ENCODE measurements at regions not wholly inside any gene's neighbourhood (a gene's known extent, or its start where the extent isn't known, plus 50 kb on each side); places are given as distances from the start of the nearest gene placed in this dataset.
"Not testable (repeated sequence)": the region's sequence is repeated elsewhere in the genome, so short reads cannot be mapped to it uniquely, and the experiment has no call there.

GRCh38 chr5:66425842-66426241 is 170.4 kb upstream of the MAST4 start:
- H3K9me3 ChIP-seq (replicated peaks; ENCODE audit: low read length), result no peaks in the 10 kb centered on the region
- no peaks in the 10 kb centered on the region for H3K36me3 ChIP-seq (ENCODE audit: insufficient read depth, low read length)
- H3K4me1 ChIP-seq (ENCODE audit: control insufficient read depth, insufficient read depth, low read length), result no peaks in the 10 kb centered on the region
- H3K27me3 ChIP-seq (ENCODE audit: control insufficient read depth, insufficient read depth, low read length), result no peaks in the 10 kb centered on the region
- no peak overlapping the region for H3K9ac ChIP-seq (ENCODE audit: low read depth, low read length)
- H3K4me2 ChIP-seq (ENCODE audit: low read length), result no peak overlapping the region
- no peak overlapping the region for H3K4me3 ChIP-seq (ENCODE audit: low read length)

- no peaks in the 10 kb centered on the region for H3K36me3 ChIP-seq (ENCODE audit: insufficient read depth, low read length)
- H3K27me3 ChIP-seq (ENCODE audit: control insufficient read depth, insufficient read depth, low read length), result no peaks in the 10 kb centered on the region
- no peaks in the 10 kb centered on the region for H3K4me1 ChIP-seq (ENCODE audit: control insufficient read depth, insufficient read depth, low read length)
- H3K9ac ChIP-seq (ENCODE audit: low read depth, low read length), result no peak overlapping the region
- H3K4me2 ChIP-seq (ENCODE audit: low read length), result no peak overlapping the region
- no peaks in the 10 kb centered on the region for H3K9me3 ChIP-seq (replicated peaks; ENCODE audit: low read length)
- H3K4me3 ChIP-seq (ENCODE audit: low read length), result no peak overlapping the region
Measured at GRCh38 chr5:66426259-66427138, 169.7 kb upstream of the MAST4 start.

- no peak overlapping the region for H3K9ac ChIP-seq (ENCODE audit: low read depth, low read length)
- no peak overlapping the region for H3K4me3 ChIP-seq (ENCODE audit: low read length)
- no peaks in the 10 kb centered on the region for H3K9me3 ChIP-seq (replicated peaks; ENCODE audit: low read length)
- no peaks in the 10 kb centered on the region for H3K27me3 ChIP-seq (ENCODE audit: control insufficient read depth, insufficient read depth, low read length)
- no peak overlapping the region for H3K4me2 ChIP-seq (ENCODE audit: low read length)
- no peaks in the 10 kb centered on the region for H3K36me3 ChIP-seq (ENCODE audit: insufficient read depth, low read length)
- H3K4me1 ChIP-seq (ENCODE audit: control insufficient read depth, insufficient read depth, low read length), result no peaks in the 10 kb centered on the region
Measured at GRCh38 chr5:66427139-66427442, 169.1 kb upstream of the MAST4 start.

- no peak overlapping the region for H3K4me3 ChIP-seq (ENCODE audit: low read length)
- H3K9ac ChIP-seq (ENCODE audit: low read depth, low read length), result no peak overlapping the region
- H3K4me2 ChIP-seq (ENCODE audit: low read length), result no peak overlapping the region
- H3K27me3 ChIP-seq (ENCODE audit: control insufficient read depth, insufficient read depth, low read length), result no peaks in the 10 kb centered on the region
- no peaks in the 10 kb centered on the region for H3K36me3 ChIP-seq (ENCODE audit: insufficient read depth, low read length)
- H3K4me1 ChIP-seq (ENCODE audit: control insufficient read depth, insufficient read depth, low read length), result no peaks in the 10 kb centered on the region
- no peaks in the 10 kb centered on the region for H3K9me3 ChIP-seq (replicated peaks; ENCODE audit: low read length)
Measured at GRCh38 chr5:66436721-66437120, 159.5 kb upstream of the MAST4 start.

GRCh38 chr5:66438087-66438486 is 158.1 kb upstream of the MAST4 start:
- Histone ChIP-seq H3K36me3 (ENCODE audit: insufficient read depth, low read length) (no peaks in the 10 kb centered on the region), H3K4me3 (ENCODE audit: low read length) (no peak overlapping the region), H3K9ac (ENCODE audit: low read depth, low read length) (no peak overlapping the region), H3K4me1 (ENCODE audit: control insufficient read depth, insufficient read depth, low read length) (no peaks in the 10 kb centered on the region), H3K27me3 (ENCODE audit: control insufficient read depth, insufficient read depth, low read length) (no peaks in the 10 kb centered on the region), H3K9me3 (replicated peaks; ENCODE audit: low read length) (no peaks in the 10 kb centered on the region), H3K4me2 (ENCODE audit: low read length) (no peak overlapping the region)

- Histone ChIP-seq H3K4me1 (ENCODE audit: control insufficient read depth, insufficient read depth, low read length) (no peaks in the 10 kb centered on the region), H3K27me3 (ENCODE audit: control insufficient read depth, insufficient read depth, low read length) (no peaks in the 10 kb centered on the region), H3K36me3 (ENCODE audit: insufficient read depth, low read length) (no peaks in the 10 kb centered on the region), H3K9ac (ENCODE audit: low read depth, low read length) (no peak overlapping the region), H3K4me3 (ENCODE audit: low read length) (no peak overlapping the region), H3K9me3 (replicated peaks; ENCODE audit: low read length) (no peaks in the 10 kb centered on the region), H3K4me2 (ENCODE audit: low read length) (no peak overlapping the region)
Measured at GRCh38 chr5:66438696-66439095, 157.5 kb upstream of the MAST4 start.

- Histone ChIP-seq H3K4me3 (ENCODE audit: low read length) (no peak overlapping the region), H3K36me3 (ENCODE audit: insufficient read depth, low read length) (no peaks in the 10 kb centered on the region)
Measured at GRCh38 chr5:66440202-66440680, 156.0 kb upstream of the MAST4 start.

GRCh38 chr5:66441351-66441750 is 154.8 kb upstream of the MAST4 start:
- H3K27me3 ChIP-seq (ENCODE audit: control insufficient read depth, insufficient read depth, low read length), result no peaks in the 10 kb centered on the region
- H3K36me3 ChIP-seq (ENCODE audit: insufficient read depth, low read length), result no peaks in the 10 kb centered on the region
- no peak overlapping the region for H3K4me3 ChIP-seq (ENCODE audit: low read length)
- no peaks in the 10 kb centered on the region for H3K9me3 ChIP-seq (replicated peaks; ENCODE audit: low read length)
- no peak overlapping the region for H3K4me2 ChIP-seq (ENCODE audit: low read length)
- H3K9ac ChIP-seq (ENCODE audit: low read depth, low read length), result no peak overlapping the region
- no peaks in the 10 kb centered on the region for H3K4me1 ChIP-seq (ENCODE audit: control insufficient read depth, insufficient read depth, low read length)

More at GRCh38 chr5:66440202-66440680, 156.0 kb upstream of the MAST4 start:
- no peak overlapping the region for H3K4me2 ChIP-seq (ENCODE audit: low read length)
- H3K4me1 ChIP-seq (ENCODE audit: control insufficient read depth, insufficient read depth, low read length), result no peaks in the 10 kb centered on the region
- no peak overlapping the region for H3K9ac ChIP-seq (ENCODE audit: low read depth, low read length)
- no peaks in the 10 kb centered on the region for H3K27me3 ChIP-seq (ENCODE audit: control insufficient read depth, insufficient read depth, low read length)
- no peaks in the 10 kb centered on the region for H3K9me3 ChIP-seq (replicated peaks; ENCODE audit: low read length)

- no peaks in the 10 kb centered on the region for H3K4me1 ChIP-seq (ENCODE audit: control insufficient read depth, insufficient read depth, low read length)
- H3K4me2 ChIP-seq (ENCODE audit: low read length), result no peak overlapping the region
- no peak overlapping the region for H3K9ac ChIP-seq (ENCODE audit: low read depth, low read length)
- no peaks in the 10 kb centered on the region for H3K27me3 ChIP-seq (ENCODE audit: control insufficient read depth, insufficient read depth, low read length)
- no peaks in the 10 kb centered on the region for H3K36me3 ChIP-seq (ENCODE audit: insufficient read depth, low read length)
- H3K4me3 ChIP-seq (ENCODE audit: low read length), result no peak overlapping the region
- H3K9me3 ChIP-seq (replicated peaks; ENCODE audit: low read length), result no peaks in the 10 kb centered on the region
Measured at GRCh38 chr5:66442951-66443445, 153.2 kb upstream of the MAST4 start.

- Histone ChIP-seq H3K27me3 (ENCODE audit: control insufficient read depth, insufficient read depth, low read length) (no peaks in the 10 kb centered on the region), H3K36me3 (ENCODE audit: insufficient read depth, low read length) (no peaks in the 10 kb centered on the region), H3K4me2 (ENCODE audit: low read length) (no peak overlapping the region), H3K9me3 (replicated peaks; ENCODE audit: low read length) (no peaks in the 10 kb centered on the region), H3K4me1 (ENCODE audit: control insufficient read depth, insufficient read depth, low read length) (no peaks in the 10 kb centered on the region), H3K9ac (ENCODE audit: low read depth, low read length) (no peak overlapping the region), H3K4me3 (ENCODE audit: low read length) (no peak overlapping the region)
Measured at GRCh38 chr5:66443462-66444130, 152.6 kb upstream of the MAST4 start.

GRCh38 chr5:66448070-66448469 is 148.1 kb upstream of the MAST4 start:
- H3K27me3 ChIP-seq (ENCODE audit: control insufficient read depth, insufficient read depth, low read length); H3K4me1 ChIP-seq (ENCODE audit: control insufficient read depth, insufficient read depth, low read length); H3K4me3 ChIP-seq (ENCODE audit: low read length); H3K36me3 ChIP-seq (ENCODE audit: insufficient read depth, low read length); H3K9ac ChIP-seq (ENCODE audit: low read depth, low read length); H3K9me3 ChIP-seq (replicated peaks; ENCODE audit: low read length); H3K4me2 ChIP-seq (ENCODE audit: low read length): not testable (repeated sequence)

Data from skeletal muscle satellite cell (primary cell).